K562 (cell line): ENCODE measurements at regions not wholly inside any gene's neighbourhood (a gene's known extent, or its start where the extent isn't known, plus 50 kb on each side); places are given as distances from the start of the nearest gene placed in this dataset.

Experiments
- ATAC-seq: fragments of 200-7000 bp; cut with Tn5 transposase; 3 replicates; pipeline ENCODE4 v1.9.1; 2020; ENCODE audit warnings: moderate library complexity
- BruUV-seq: library from RNA; stranded (reverse); fragments of 400-500 nt; replicated peaks from 2 replicates; lab custom pipeline; 2021; lab: Mats Ljungman, UMichigan
- CTCF ChIA-PET: fragments of 300-600 bp; formaldehyde crosslinking; extraction: SDS; loops from one replicate; lab custom pipeline; 2021; ENCODE audit warnings: low intra/inter-chr PET ratio; lab: Yijun Ruan, JAX
- POLR2A ChIA-PET: fragments of 300-600, 350-650 bp; sonication (Branson Sonifier 250); formaldehyde crosslinking; extraction: SDS; loops from one replicate; lab custom pipeline; 2021; ENCODE audit warnings: antibody characterized with exemption, inconsistent platforms; lab: Yijun Ruan, JAX
- DNase-seq, 4 experiments: peaks; one replicate each; pipeline versions ENCODE4 v3.0.0 to v3.0.0-alpha.2; 2011 to 2018; ENCODE audit warnings: low spot score in 3 of 4, mixed read lengths in 3 of 4; ENCODE audit errors: extremely low read depth in 1 of 4
- FAIRE-seq: peaks from 2 replicates; lab custom pipeline; 2011; peaks lifted over from hg19 to GRCh38; lab: Jason Lieb, UNC
- H2AFZ ChIP-seq: 2 replicates; pipeline ENCODE4 v1.6.0; 2011; ENCODE audit warnings: low read depth, low read length, control low read depth, inconsistent platforms
- H3K27ac ChIP-seq: fragments of 200-600 bp; 3 replicates; pipeline ENCODE4 v1.8.0; 2011; ENCODE audit warnings: low read depth, mild to moderate bottlenecking, control low read depth, inconsistent platforms, low read length, moderate library complexity, mixed read lengths; ENCODE audit errors: extremely low read depth
- H3K27me3 ChIP-seq, 2 experiments: fragments of 300-600 bp in 1 of 2; 2 replicates in 1 of 2; 3 replicates in 1 of 2; pipeline versions ENCODE4 v1.6.0 to v1.8.0; 2011; ENCODE audit warnings: inconsistent platforms in 2 of 2, low read length in 2 of 2, mild to moderate bottlenecking in 1 of 2, mixed read lengths in 1 of 2, moderate library complexity in 1 of 2; ENCODE audit not compliant: control insufficient read depth in 2 of 2, insufficient read depth in 2 of 2
- H3K36me3 ChIP-seq: fragments of 300-600 bp; 3 replicates; pipeline ENCODE4 v1.8.0; 2011; ENCODE audit warnings: mild to moderate bottlenecking, low read length, inconsistent platforms; ENCODE audit not compliant: control insufficient read depth, insufficient read depth
- H3K4me1 ChIP-seq, 2 experiments: fragments of 200-600 bp in 1 of 2; replicated peaks in 1 of 2; 2 replicates in 1 of 2; 3 replicates in 1 of 2; pipeline versions ENCODE4 v1.5.1 to v1.8.0; 2011; ENCODE audit warnings: inconsistent platforms in 2 of 2, low read length in 2 of 2, mild to moderate bottlenecking in 1 of 2, mixed read lengths in 1 of 2, moderate library complexity in 1 of 2; ENCODE audit not compliant: control insufficient read depth in 2 of 2, insufficient read depth in 2 of 2
- H3K4me2 ChIP-seq: 2 replicates; pipeline ENCODE4 v1.6.1; 2011; ENCODE audit warnings: low read length, control low read depth, inconsistent platforms, mixed read lengths; ENCODE audit not compliant: insufficient read depth
- H3K4me3 ChIP-seq: fragments of 200-600 bp; sonication (generic), shearing (Covaris generic); 2 replicates; pipeline ENCODE4 v1.5.1; 2016; ENCODE audit warnings: control low read depth, inconsistent platforms
- H3K79me2 ChIP-seq: fragments of 200-600 bp; 3 replicates; pipeline ENCODE4 v1.8.0; 2011; ENCODE audit warnings: low read length, inconsistent platforms; ENCODE audit not compliant: control insufficient read depth, insufficient read depth
- H3K9ac ChIP-seq, 2 experiments: 2 replicates each; pipeline versions ENCODE4 v1.6.0 to v1.6.1; 2011; ENCODE audit warnings: low read depth in 2 of 2, low read length in 2 of 2, control low read depth in 1 of 2, inconsistent platforms in 1 of 2, mild to moderate bottlenecking in 1 of 2, mixed read lengths in 1 of 2; ENCODE audit not compliant: insufficient read depth in 1 of 2
- H3K9me1 ChIP-seq: one replicate; pipeline ENCODE4 v1.6.0; 2011; ENCODE audit warnings: inconsistent platforms, mild to moderate bottlenecking, low read length, moderate library complexity; ENCODE audit not compliant: control insufficient read depth, insufficient read depth
- H3K9me3 ChIP-seq: replicated peaks from 2 replicates; pipeline ENCODE4 v1.5.1; 2011; ENCODE audit warnings: low read depth, low read length, inconsistent platforms; ENCODE audit not compliant: control insufficient read depth, insufficient read depth
- H4K20me1 ChIP-seq: replicated peaks from 2 replicates; pipeline ENCODE4 v1.6.1; 2011; ENCODE audit warnings: low read length, inconsistent platforms, mixed read lengths; ENCODE audit not compliant: control insufficient read depth, insufficient read depth
- CHCHD3 ChIP-seq: fragments of 250-450 bp; sonication (Bioruptor Pico); IDR thresholded peaks from 2 replicates; pipeline ENCODE4 v2.1.2; 2022; ENCODE audit warnings: mild to moderate bottlenecking
- RBFOX2 ChIP-seq: fragments of 200-400 bp; formaldehyde crosslinking; IDR thresholded peaks from 2 replicates; pipeline ENCODE4 v1.6.1; 2017; ENCODE audit warnings: low read depth, mild to moderate bottlenecking, low read length, moderate library complexity
- RBM15 ChIP-seq: fragments of 200-400 bp; formaldehyde crosslinking; IDR thresholded peaks from 2 replicates; pipeline ENCODE4 v1.6.1; 2018; ENCODE audit warnings: mild to moderate bottlenecking, low read length, moderate library complexity; ENCODE audit not compliant: insufficient read depth
- YY1 ChIP-seq, 3 experiments: IDR thresholded peaks; 2 replicates each; pipeline ENCODE4 v1.6.1; 2011; ENCODE audit warnings: low read length in 2 of 3, mild to moderate bottlenecking in 2 of 3, moderate library complexity in 2 of 3, borderline replicate concordance in 1 of 3, control low read depth in 1 of 3, low read depth in 1 of 3; ENCODE audit not compliant: insufficient read depth in 3 of 3, insufficient replicate concordance in 2 of 3, control insufficient read depth in 1 of 3, insufficient read length in 1 of 3; ENCODE audit errors: extremely low read depth in 1 of 3
- ZBTB7A ChIP-seq: IDR thresholded peaks from 2 replicates; pipeline ENCODE4 v1.6.1; 2011; ENCODE audit warnings: low read depth, mild to moderate bottlenecking, low read length, moderate library complexity, borderline replicate concordance; ENCODE audit not compliant: control insufficient read depth
- ZNF146 ChIP-seq: IDR thresholded peaks from one replicate; pipeline ENCODE4 v1.6.1; 2018; ENCODE audit warnings: missing compliant biosample characterization; ENCODE audit not compliant: unreplicated experiment
- ZNF232 ChIP-seq: sonication (generic); formaldehyde crosslinking; IDR thresholded peaks from 2 replicates; pipeline ENCODE4 v1.8.0; 2022; ENCODE audit warnings: mild to moderate bottlenecking, missing genetic modification reagents
- ZNF274 ChIP-seq: IDR thresholded peaks from 2 replicates; pipeline ENCODE4 v1.6.1; 2011; ENCODE audit warnings: low read depth, mild to moderate bottlenecking, low read length, moderate library complexity, borderline replicate concordance
- ZNF778 ChIP-seq: fragments of 450-650 bp; formaldehyde crosslinking; IDR thresholded peaks from 2 replicates; pipeline ENCODE4 v1.4.0; 2020; ENCODE audit warnings: mild to moderate bottlenecking, moderate library complexity
- WGBS: fragments of 100-300 bp; shearing (Covaris generic); methylation state at CpG from one replicate; pipeline ENCODE4 v1.1.6; 2016; ENCODE audit warnings: low coverage, mixed read lengths; ENCODE audit not compliant: insufficient coverage; ENCODE audit errors: missing lambda C conversion rate; 5-methylcytosine and 5-hydroxymethylcytosine counted together
- in situ Hi-C: fragments of 300-500 bp; cut with MboI; formaldehyde crosslinking; loops from 4 replicates; pipeline ENCODE4 v1.15.0; 2018; ENCODE audit warnings: inconsistent platforms, mixed read lengths
- intact Hi-C: fragments of 100-400 bp; cut with micrococcal nuclease; formaldehyde crosslinking; loops from 2 replicates; pipeline ENCODE4 v1.14.2; 2022
- TF ChIP-seq, protein P1 (sequence below): sonication (generic); formaldehyde crosslinking; IDR thresholded peaks from 2 replicates; pipeline ENCODE4 v1.4.0; 2020; ENCODE audit warnings: mild to moderate bottlenecking, missing genetic modification reagents
- TF ChIP-seq, protein P2 (sequence below), 2 experiments: fragments of 200-800 bp in 1 of 2; sonication (Bioruptor generic) in 1 of 2; sonication (generic) in 1 of 2; formaldehyde crosslinking in 1 of 2; IDR thresholded peaks in 1 of 2; conservative IDR thresholded peaks in 1 of 2; 2 replicates each; pipeline versions ENCODE4 v1.5.0 to v1.6.1; 2016 to 2020; ENCODE audit warnings: missing compliant biosample characterization in 1 of 2, missing genetic modification characterization in 1 of 2, missing genetic modification reagents in 1 of 2

- TF ChIP-seq, protein P1, sequence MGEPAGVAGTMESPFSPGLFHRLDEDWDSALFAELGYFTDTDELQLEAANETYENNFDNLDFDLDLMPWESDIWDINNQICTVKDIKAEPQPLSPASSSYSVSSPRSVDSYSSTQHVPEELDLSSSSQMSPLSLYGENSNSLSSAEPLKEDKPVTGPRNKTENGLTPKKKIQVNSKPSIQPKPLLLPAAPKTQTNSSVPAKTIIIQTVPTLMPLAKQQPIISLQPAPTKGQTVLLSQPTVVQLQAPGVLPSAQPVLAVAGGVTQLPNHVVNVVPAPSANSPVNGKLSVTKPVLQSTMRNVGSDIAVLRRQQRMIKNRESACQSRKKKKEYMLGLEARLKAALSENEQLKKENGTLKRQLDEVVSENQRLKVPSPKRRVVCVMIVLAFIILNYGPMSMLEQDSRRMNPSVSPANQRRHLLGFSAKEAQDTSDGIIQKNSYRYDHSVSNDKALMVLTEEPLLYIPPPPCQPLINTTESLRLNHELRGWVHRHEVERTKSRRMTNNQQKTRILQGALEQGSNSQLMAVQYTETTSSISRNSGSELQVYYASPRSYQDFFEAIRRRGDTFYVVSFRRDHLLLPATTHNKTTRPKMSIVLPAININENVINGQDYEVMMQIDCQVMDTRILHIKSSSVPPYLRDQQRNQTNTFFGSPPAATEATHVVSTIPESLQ (CRISPR knock-in tag), result no peak
- TF ChIP-seq YY1 (IDR thresholded peaks at IDR 0.05; ENCODE audit: borderline replicate concordance in 1 of 3, control insufficient read depth in 1 of 3, extremely low read depth in 1 of 3, insufficient read depth in 3 of 3, insufficient read length in 1 of 3, insufficient replicate concordance in 2 of 3, low read depth in 1 of 3, low read length in 2 of 3) (no peak), ZNF274 (no peak), RBFOX2 (no peak), ZBTB7A (no peak)
- TF ChIP-seq, all 486 proteins: peak for 0
These were observed 1671.2 kb downstream of the OLFM4 start (continued) for GRCh38 chr13:54699831-54700230.

- FAIRE-seq, result no peak
- Histone ChIP-seq H3K9me3 (no peaks in the 10 kb centered on the region), H3K79me2 (no peaks in the 10 kb centered on the region), H3K4me2 (no peak overlapping the region), H3K9ac (no peak overlapping the region), H2AFZ (no peak overlapping the region), H3K4me1 (no peaks in the 10 kb centered on the region), H3K4me3 (no peak overlapping the region), H3K36me3 (no peaks in the 10 kb centered on the region), H3K27ac (no peak overlapping the region), H3K9me1 (no peaks in the 10 kb centered on the region), H3K27me3 (no peaks in the 10 kb centered on the region), H4K20me1 (no peaks in the 10 kb centered on the region)
- in situ Hi-C loops (no loop called here), intact Hi-C loops (no loop called here)
- no peak for TF ChIP-seq RBM15
- no peak for TF ChIP-seq CHCHD3 (CRISPR knock-in tag)
- no peak for TF ChIP-seq ZNF146 (CRISPR knock-in tag)
- TF ChIP-seq ZNF778, result no peak
- TF ChIP-seq, protein P2, sequence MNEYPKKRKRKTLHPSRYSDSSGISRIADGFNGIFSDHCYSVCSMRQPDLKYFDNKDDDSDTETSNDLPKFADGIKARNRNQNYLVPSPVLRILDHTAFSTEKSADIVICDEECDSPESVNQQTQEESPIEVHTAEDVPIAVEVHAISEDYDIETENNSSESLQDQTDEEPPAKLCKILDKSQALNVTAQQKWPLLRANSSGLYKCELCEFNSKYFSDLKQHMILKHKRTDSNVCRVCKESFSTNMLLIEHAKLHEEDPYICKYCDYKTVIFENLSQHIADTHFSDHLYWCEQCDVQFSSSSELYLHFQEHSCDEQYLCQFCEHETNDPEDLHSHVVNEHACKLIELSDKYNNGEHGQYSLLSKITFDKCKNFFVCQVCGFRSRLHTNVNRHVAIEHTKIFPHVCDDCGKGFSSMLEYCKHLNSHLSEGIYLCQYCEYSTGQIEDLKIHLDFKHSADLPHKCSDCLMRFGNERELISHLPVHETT (CRISPR knock-in tag; conservative IDR thresholded peaks at IDR 0.05 in 1 of 2, IDR thresholded peaks at IDR 0.05 in 1 of 2), result no peak
- TF ChIP-seq ZNF232 (CRISPR knock-in tag), result no peak
- no peak for DNase-seq
- BruUV-seq, result no TSS peak
- ATAC-seq, result no peak
- CTCF ChIA-PET, result no interaction called here
- WGBS, result 0% methylated on average over 2 of the region's 2 CpGs
- POLR2A ChIA-PET, result no interaction called here
These were observed 1677.1 kb downstream of the OLFM4 start for GRCh38 chr13:54705738-54706137.
